GM23338 (cell line): ENCODE measurements at regions not wholly inside any gene's neighbourhood (a gene's known extent, or its start where the extent isn't known, plus 50 kb on each side); places are given as distances from the start of the nearest gene placed in this dataset.
A peak's percentile ranks its signal among the peaks of the same experiment; 100 is the strongest.

Source experiments
- ATAC-seq: fragments of 200-7000 bp; cut with Tn5 transposase; 3 replicates; pipeline ENCODE4 v1.9.1; 2020
- DNase-seq: peaks from one replicate; pipeline ENCODE4 v3.0.0-alpha.2; 2015; ENCODE audit warnings: low spot score
- H2AFZ ChIP-seq: fragments of 200-600 bp; sonication (generic); 2 replicates; pipeline ENCODE4 v1.8.0; 2016; ENCODE audit warnings: antibody characterized with exemption, mild to moderate bottlenecking, moderate library complexity
- H3F3A ChIP-seq: fragments of 200-600 bp; sonication (generic); replicated peaks from 2 replicates; pipeline ENCODE4 v1.8.0; 2017; ENCODE audit warnings: antibody characterized with exemption, mixed run types, low read depth
- H3K27ac ChIP-seq: fragments of 200-600 bp; sonication (generic); 2 replicates; pipeline ENCODE4 v1.6.1; 2016; ENCODE audit warnings: low read depth
- H3K27me3 ChIP-seq: fragments of 200-600 bp; sonication (generic); 2 replicates; pipeline ENCODE4 v1.8.0; 2016; ENCODE audit warnings: mild to moderate bottlenecking, mixed run types, moderate library complexity; ENCODE audit not compliant: insufficient read depth
- H3K36me3 ChIP-seq: fragments of 200-600 bp; sonication (generic); 2 replicates; pipeline ENCODE4 v1.8.0; 2016; ENCODE audit warnings: mild to moderate bottlenecking; ENCODE audit not compliant: insufficient read depth
- H3K4me1 ChIP-seq: fragments of 200-600 bp; sonication (generic); 2 replicates; pipeline ENCODE4 v1.8.0; 2016; ENCODE audit warnings: mild to moderate bottlenecking, moderate library complexity; ENCODE audit not compliant: insufficient read depth
- H3K4me2 ChIP-seq: fragments of 200-600 bp; sonication (generic); 2 replicates; pipeline ENCODE4 v1.7.1; 2017; ENCODE audit warnings: mixed run types
- H3K4me3 ChIP-seq: fragments of 200-600 bp; sonication (generic); 2 replicates; pipeline ENCODE4 v1.6.1; 2016; ENCODE audit warnings: mixed run types
- H3K79me2 ChIP-seq: fragments of 200-600 bp; sonication (generic); replicated peaks from 2 replicates; pipeline ENCODE4 v1.8.0; 2017; ENCODE audit warnings: mild to moderate bottlenecking; ENCODE audit not compliant: insufficient read depth
- H3K9me2 ChIP-seq: fragments of 200-600 bp; sonication (generic); 2 replicates; pipeline ENCODE4 v1.8.0; 2017; ENCODE audit not compliant: insufficient read depth
- H4K20me1 ChIP-seq: fragments of 200-600 bp; sonication (generic); replicated peaks from 2 replicates; pipeline ENCODE4 v1.8.0; 2017; ENCODE audit warnings: mild to moderate bottlenecking; ENCODE audit not compliant: insufficient read depth
- H3K27ac Mint-ChIP-seq: 2 replicates; pipeline ENCODE4 v1.8.0; 2020; ENCODE audit warnings: inconsistent platforms, mild to moderate bottlenecking, moderate library complexity, mixed read lengths
- H3K27me3 Mint-ChIP-seq: 3 replicates; pipeline ENCODE4 v1.8.0; 2022; ENCODE audit warnings: low read depth, mild to moderate bottlenecking, moderate library complexity, mixed read lengths, inconsistent platforms; ENCODE audit not compliant: insufficient read depth, poor library complexity
- H3K36me3 Mint-ChIP-seq: 3 replicates; pipeline ENCODE4 v1.8.0; 2021; ENCODE audit warnings: low read depth, mild to moderate bottlenecking, inconsistent platforms, moderate library complexity, mixed read lengths
- H3K4me1 Mint-ChIP-seq: 3 replicates; pipeline ENCODE4 v1.8.0; 2020; ENCODE audit warnings: mild to moderate bottlenecking, inconsistent platforms, mixed read lengths
- H3K4me3 Mint-ChIP-seq: 3 replicates; pipeline ENCODE4 v1.8.0; 2021; ENCODE audit warnings: moderate library complexity, mild to moderate bottlenecking, inconsistent platforms, mixed read lengths
- H3K9me3 Mint-ChIP-seq: 3 replicates; pipeline ENCODE4 v1.8.0; 2020; ENCODE audit warnings: moderate library complexity, mild to moderate bottlenecking, inconsistent platforms, mixed read lengths
- CREB1 ChIP-seq: fragments of 250-450 bp; sonication (Bioruptor Pico); IDR thresholded peaks from 2 replicates; pipeline ENCODE4 v1.5.0; 2020; ENCODE audit warnings: low read depth, mild to moderate bottlenecking, moderate library complexity
- EZH2 ChIP-seq: fragments of 200-600 bp; sonication (generic); IDR thresholded peaks from one replicate; pipeline ENCODE4 v1.8.0; 2017; ENCODE audit warnings: antibody characterized with exemption, mild to moderate bottlenecking, low read depth; ENCODE audit not compliant: unreplicated experiment
- EZH2phosphoT487 ChIP-seq: fragments of 200-600 bp; sonication (generic); IDR thresholded peaks from one replicate; pipeline ENCODE4 v1.8.1; 2018; ENCODE audit warnings: antibody characterized with exemption; ENCODE audit not compliant: unreplicated experiment
- JUNB ChIP-seq: IDR thresholded peaks from one replicate; pipeline ENCODE4 v1.6.1; 2016; ENCODE audit warnings: antibody characterized with exemption; ENCODE audit not compliant: unreplicated experiment
- NANOG ChIP-seq: IDR thresholded peaks from 2 replicates; pipeline ENCODE4 v1.6.1; 2016; ENCODE audit warnings: antibody characterized with exemption, borderline replicate concordance
- POLR2AphosphoS5 ChIP-seq: IDR thresholded peaks from 2 replicates; pipeline ENCODE4 v1.6.1; 2016; ENCODE audit warnings: antibody characterized with exemption, low read depth
- STAT1 ChIP-seq: IDR thresholded peaks from one replicate; pipeline ENCODE4 v1.6.1; 2016; ENCODE audit warnings: antibody characterized with exemption; ENCODE audit not compliant: unreplicated experiment
- ZNF114 ChIP-seq: fragments of 250-450 bp; sonication (Bioruptor Pico); IDR thresholded peaks from 2 replicates; pipeline ENCODE4 v1.5.0; 2020; ENCODE audit warnings: mild to moderate bottlenecking, moderate library complexity
- ZNF331 ChIP-seq: fragments of 250-450 bp; sonication (Bioruptor Pico); IDR thresholded peaks from 2 replicates; pipeline ENCODE4 v1.5.0; 2020; ENCODE audit warnings: low read depth, mild to moderate bottlenecking, moderate library complexity
- TF ChIP-seq, protein P1 (sequence below): IDR thresholded peaks from 2 replicates; pipeline ENCODE4 v1.6.1; 2016; ENCODE audit warnings: antibody characterized with exemption
- TF ChIP-seq, protein P2 (sequence below): IDR thresholded peaks from one replicate; pipeline ENCODE4 v1.6.1; 2018; ENCODE audit warnings: antibody characterized with exemption; ENCODE audit not compliant: unreplicated experiment
- TF ChIP-seq, protein P3 (sequence below), 2 experiments: fragments of 200-600 bp in 1 of 2; sonication (generic) in 1 of 2; conservative IDR thresholded peaks; 2 replicates each; pipeline versions ENCODE4 v1.5.1 to v1.6.1; 2016 to 2017; ENCODE audit warnings: antibody characterized with exemption in 2 of 2, low read depth in 2 of 2, mild to moderate bottlenecking in 2 of 2, moderate library complexity in 1 of 2
- TF ChIP-seq, protein P4 (sequence below): fragments of 250-450 bp; sonication (Bioruptor Pico); IDR thresholded peaks from 2 replicates; pipeline ENCODE4 v1.5.0; 2020; ENCODE audit warnings: mild to moderate bottlenecking, moderate library complexity

DNA sequence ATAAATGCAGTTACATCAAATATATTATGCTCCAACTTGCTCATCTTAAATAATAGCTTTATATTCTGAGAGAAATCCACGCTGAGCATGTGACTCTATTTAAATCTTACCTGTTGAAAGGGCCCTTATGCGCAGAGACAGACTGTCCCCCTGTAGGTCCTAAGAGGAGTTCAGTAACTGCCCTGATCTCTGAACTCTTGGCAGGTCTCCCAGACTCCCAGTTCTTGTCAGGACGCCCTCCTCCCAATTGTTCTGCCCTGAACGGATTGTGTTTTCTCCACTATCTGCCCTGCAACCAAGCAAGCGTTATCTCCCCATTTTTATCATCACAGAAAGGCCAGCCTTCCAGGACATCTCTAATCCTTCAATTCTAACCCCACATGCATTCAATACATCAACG is 954.6 kb downstream of the TSN start:
- H3K79me2 ChIP-seq = no peaks in the 10 kb centered on the region
- H3K27ac ChIP-seq = no peak overlapping the region
- no peaks in the 10 kb centered on the region for H3K4me1 ChIP-seq
- no peaks in the 10 kb centered on the region for H4K20me1 ChIP-seq
- H3F3A ChIP-seq = no peaks in the 10 kb centered on the region
- Mint-ChIP-seq H3K4me1 (peaks cover 9% of the 10 kb centered on the region; the same call in 2 of the 3 replicates), H3K27ac (no peak overlapping the region; the same call in 1 of the 2 replicates), H3K9me3 (no peaks in the 10 kb centered on the region; the same call in 1 of the 3 replicates), H3K36me3 (peaks cover 13% of the 10 kb centered on the region; the same call in 2 of the 3 replicates), H3K27me3 (peaks cover 7% of the 10 kb centered on the region), H3K4me3 (no peak overlapping the region)
- H3K36me3 ChIP-seq = no peaks in the 10 kb centered on the region
- peaks cover 11% of the 10 kb centered on the region for H3K9me2 ChIP-seq
- H3K4me2 ChIP-seq = no peak overlapping the region
- peak; percentile 1 for DNase-seq
- TF ChIP-seq, protein P1, sequence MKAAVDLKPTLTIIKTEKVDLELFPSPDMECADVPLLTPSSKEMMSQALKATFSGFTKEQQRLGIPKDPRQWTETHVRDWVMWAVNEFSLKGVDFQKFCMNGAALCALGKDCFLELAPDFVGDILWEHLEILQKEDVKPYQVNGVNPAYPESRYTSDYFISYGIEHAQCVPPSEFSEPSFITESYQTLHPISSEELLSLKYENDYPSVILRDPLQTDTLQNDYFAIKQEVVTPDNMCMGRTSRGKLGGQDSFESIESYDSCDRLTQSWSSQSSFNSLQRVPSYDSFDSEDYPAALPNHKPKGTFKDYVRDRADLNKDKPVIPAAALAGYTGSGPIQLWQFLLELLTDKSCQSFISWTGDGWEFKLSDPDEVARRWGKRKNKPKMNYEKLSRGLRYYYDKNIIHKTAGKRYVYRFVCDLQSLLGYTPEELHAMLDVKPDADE = no peak
- TF ChIP-seq CREB1 (CRISPR knock-in tag) = no peak
- TF ChIP-seq EZH2 = no peak
- no peak for TF ChIP-seq JUNB
- TF ChIP-seq ZNF114 (CRISPR knock-in tag) = no peak
- TF ChIP-seq NANOG = no peak
- TF ChIP-seq STAT1 = no peak
- TF ChIP-seq, protein P2, sequence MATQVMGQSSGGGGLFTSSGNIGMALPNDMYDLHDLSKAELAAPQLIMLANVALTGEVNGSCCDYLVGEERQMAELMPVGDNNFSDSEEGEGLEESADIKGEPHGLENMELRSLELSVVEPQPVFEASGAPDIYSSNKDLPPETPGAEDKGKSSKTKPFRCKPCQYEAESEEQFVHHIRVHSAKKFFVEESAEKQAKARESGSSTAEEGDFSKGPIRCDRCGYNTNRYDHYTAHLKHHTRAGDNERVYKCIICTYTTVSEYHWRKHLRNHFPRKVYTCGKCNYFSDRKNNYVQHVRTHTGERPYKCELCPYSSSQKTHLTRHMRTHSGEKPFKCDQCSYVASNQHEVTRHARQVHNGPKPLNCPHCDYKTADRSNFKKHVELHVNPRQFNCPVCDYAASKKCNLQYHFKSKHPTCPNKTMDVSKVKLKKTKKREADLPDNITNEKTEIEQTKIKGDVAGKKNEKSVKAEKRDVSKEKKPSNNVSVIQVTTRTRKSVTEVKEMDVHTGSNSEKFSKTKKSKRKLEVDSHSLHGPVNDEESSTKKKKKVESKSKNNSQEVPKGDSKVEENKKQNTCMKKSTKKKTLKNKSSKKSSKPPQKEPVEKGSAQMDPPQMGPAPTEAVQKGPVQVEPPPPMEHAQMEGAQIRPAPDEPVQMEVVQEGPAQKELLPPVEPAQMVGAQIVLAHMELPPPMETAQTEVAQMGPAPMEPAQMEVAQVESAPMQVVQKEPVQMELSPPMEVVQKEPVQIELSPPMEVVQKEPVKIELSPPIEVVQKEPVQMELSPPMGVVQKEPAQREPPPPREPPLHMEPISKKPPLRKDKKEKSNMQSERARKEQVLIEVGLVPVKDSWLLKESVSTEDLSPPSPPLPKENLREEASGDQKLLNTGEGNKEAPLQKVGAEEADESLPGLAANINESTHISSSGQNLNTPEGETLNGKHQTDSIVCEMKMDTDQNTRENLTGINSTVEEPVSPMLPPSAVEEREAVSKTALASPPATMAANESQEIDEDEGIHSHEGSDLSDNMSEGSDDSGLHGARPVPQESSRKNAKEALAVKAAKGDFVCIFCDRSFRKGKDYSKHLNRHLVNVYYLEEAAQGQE = no peak
- TF ChIP-seq EZH2phosphoT487 = no peak
- TF ChIP-seq, protein P3, sequence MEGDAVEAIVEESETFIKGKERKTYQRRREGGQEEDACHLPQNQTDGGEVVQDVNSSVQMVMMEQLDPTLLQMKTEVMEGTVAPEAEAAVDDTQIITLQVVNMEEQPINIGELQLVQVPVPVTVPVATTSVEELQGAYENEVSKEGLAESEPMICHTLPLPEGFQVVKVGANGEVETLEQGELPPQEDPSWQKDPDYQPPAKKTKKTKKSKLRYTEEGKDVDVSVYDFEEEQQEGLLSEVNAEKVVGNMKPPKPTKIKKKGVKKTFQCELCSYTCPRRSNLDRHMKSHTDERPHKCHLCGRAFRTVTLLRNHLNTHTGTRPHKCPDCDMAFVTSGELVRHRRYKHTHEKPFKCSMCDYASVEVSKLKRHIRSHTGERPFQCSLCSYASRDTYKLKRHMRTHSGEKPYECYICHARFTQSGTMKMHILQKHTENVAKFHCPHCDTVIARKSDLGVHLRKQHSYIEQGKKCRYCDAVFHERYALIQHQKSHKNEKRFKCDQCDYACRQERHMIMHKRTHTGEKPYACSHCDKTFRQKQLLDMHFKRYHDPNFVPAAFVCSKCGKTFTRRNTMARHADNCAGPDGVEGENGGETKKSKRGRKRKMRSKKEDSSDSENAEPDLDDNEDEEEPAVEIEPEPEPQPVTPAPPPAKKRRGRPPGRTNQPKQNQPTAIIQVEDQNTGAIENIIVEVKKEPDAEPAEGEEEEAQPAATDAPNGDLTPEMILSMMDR (conservative IDR thresholded peaks at IDR 0.05; ENCODE audit: low read depth in 2 of 2) = no peak
- no peak for TF ChIP-seq ZNF331
- TF ChIP-seq, protein P4, sequence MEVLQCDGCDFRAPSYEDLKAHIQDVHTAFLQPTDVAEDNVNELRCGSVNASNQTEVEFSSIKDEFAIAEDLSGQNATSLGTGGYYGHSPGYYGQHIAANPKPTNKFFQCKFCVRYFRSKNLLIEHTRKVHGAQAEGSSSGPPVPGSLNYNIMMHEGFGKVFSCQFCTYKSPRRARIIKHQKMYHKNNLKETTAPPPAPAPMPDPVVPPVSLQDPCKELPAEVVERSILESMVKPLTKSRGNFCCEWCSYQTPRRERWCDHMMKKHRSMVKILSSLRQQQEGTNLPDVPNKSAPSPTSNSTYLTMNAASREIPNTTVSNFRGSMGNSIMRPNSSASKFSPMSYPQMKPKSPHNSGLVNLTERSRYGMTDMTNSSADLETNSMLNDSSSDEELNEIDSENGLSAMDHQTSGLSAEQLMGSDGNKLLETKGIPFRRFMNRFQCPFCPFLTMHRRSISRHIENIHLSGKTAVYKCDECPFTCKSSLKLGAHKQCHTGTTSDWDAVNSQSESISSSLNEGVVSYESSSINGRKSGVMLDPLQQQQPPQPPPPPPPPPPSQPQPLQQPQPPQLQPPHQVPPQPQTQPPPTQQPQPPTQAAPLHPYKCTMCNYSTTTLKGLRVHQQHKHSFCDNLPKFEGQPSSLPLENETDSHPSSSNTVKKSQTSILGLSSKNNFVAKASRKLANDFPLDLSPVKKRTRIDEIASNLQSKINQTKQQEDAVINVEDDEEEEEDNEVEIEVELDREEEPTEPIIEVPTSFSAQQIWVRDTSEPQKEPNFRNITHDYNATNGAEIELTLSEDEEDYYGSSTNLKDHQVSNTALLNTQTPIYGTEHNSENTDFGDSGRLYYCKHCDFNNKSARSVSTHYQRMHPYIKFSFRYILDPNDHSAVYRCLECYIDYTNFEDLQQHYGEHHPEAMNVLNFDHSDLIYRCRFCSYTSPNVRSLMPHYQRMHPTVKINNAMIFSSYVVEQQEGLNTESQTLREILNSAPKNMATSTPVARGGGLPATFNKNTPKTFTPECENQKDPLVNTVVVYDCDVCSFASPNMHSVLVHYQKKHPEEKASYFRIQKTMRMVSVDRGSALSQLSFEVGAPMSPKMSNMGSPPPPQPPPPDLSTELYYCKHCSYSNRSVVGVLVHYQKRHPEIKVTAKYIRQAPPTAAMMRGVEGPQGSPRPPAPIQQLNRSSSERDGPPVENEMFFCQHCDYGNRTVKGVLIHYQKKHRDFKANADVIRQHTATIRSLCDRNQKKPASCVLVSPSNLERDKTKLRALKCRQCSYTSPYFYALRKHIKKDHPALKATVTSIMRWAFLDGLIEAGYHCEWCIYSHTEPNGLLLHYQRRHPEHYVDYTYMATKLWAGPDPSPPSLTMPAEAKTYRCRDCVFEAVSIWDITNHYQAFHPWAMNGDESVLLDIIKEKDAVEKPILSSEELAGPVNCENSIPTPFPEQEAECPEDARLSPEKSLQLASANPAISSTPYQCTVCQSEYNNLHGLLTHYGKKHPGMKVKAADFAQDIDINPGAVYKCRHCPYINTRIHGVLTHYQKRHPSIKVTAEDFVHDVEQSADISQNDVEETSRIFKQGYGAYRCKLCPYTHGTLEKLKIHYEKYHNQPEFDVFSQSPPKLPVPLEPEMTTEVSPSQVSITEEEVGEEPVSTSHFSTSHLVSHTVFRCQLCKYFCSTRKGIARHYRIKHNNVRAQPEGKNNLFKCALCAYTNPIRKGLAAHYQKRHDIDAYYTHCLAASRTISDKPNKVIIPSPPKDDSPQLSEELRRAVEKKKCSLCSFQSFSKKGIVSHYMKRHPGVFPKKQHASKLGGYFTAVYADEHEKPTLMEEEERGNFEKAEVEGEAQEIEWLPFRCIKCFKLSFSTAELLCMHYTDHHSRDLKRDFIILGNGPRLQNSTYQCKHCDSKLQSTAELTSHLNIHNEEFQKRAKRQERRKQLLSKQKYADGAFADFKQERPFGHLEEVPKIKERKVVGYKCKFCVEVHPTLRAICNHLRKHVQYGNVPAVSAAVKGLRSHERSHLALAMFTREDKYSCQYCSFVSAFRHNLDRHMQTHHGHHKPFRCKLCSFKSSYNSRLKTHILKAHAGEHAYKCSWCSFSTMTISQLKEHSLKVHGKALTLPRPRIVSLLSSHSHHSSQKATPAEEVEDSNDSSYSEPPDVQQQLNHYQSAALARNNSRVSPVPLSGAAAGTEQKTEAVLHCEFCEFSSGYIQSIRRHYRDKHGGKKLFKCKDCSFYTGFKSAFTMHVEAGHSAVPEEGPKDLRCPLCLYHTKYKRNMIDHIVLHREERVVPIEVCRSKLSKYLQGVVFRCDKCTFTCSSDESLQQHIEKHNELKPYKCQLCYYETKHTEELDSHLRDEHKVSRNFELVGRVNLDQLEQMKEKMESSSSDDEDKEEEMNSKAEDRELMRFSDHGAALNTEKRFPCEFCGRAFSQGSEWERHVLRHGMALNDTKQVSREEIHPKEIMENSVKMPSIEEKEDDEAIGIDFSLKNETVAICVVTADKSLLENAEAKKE (CRISPR knock-in tag) = no peak
- TF ChIP-seq POLR2AphosphoS5 = no peak
- ATAC-seq = no peak
- no peaks in the 10 kb centered on the region for H3K27me3 ChIP-seq
- H2AFZ ChIP-seq = no peak overlapping the region
- H3K4me3 ChIP-seq = no peak overlapping the region
